NOMO-1 (cell line): ENCODE measurements at regions not wholly inside any gene's neighbourhood (a gene's known extent, or its start where the extent isn't known, plus 50 kb on each side); places are given as distances from the start of the nearest gene placed in this dataset.
A peak's percentile ranks its signal among the peaks of the same experiment; 100 is the strongest.
"Not testable (repeated sequence)": the region's sequence is repeated elsewhere in the genome, so short reads cannot be mapped to it uniquely, and the experiment has no call there.

Experiments used
- DNase-seq, 2 experiments: peaks; one replicate each; lab custom pipeline; 2025; ENCODE audit not compliant: unreplicated experiment in 2 of 2; lab: John Stamatoyannopoulos, UW

- no peak for DNase-seq
Measured at GRCh38 chr13:61215601-61216000, 200.0 kb downstream of the PCDH20 start.

- DNase-seq = no peak
Measured at GRCh38 chr13:61215116-61215515, 200.5 kb downstream of the PCDH20 start.

- no peak for DNase-seq
Measured at GRCh38 chr13:61214551-61214950, 201.1 kb downstream of the PCDH20 start.

GRCh38 chr13:61205898-61206297 is 209.8 kb downstream of the PCDH20 start:
- DNase-seq = not testable (repeated sequence)

- no peak for DNase-seq
Measured at GRCh38 chr13:61204025-61204424, 211.6 kb downstream of the PCDH20 start.

- no peak for DNase-seq
Measured at GRCh38 chr13:61202042-61202441, 213.6 kb downstream of the PCDH20 start.

GRCh38 chr13:61192826-61193225 is 222.8 kb downstream of the PCDH20 start:
- no peak for DNase-seq

GRCh38 chr13:61188057-61188456 is 227.6 kb downstream of the PCDH20 start:
- DNase-seq = no peak

GRCh38 chr13:61187471-61187870 is 228.2 kb downstream of the PCDH20 start:
- no peak for DNase-seq

- DNase-seq = no peak
Measured at GRCh38 chr13:61183670-61184069, 232.0 kb downstream of the PCDH20 start.

GRCh38 chr13:61180234-61180633 is 235.4 kb downstream of the PCDH20 start:
- DNase-seq = no peak

GRCh38 chr13:61179741-61180140 is 235.9 kb downstream of the PCDH20 start:
- DNase-seq = no peak

- no peak for DNase-seq
Measured at GRCh38 chr13:61170856-61171255, 244.8 kb downstream of the PCDH20 start.

- no peak for DNase-seq
Measured at GRCh38 chr13:61162636-61163035, 253.0 kb downstream of the PCDH20 start.

- no peak for DNase-seq
Measured at GRCh38 chr13:61162106-61162505, 253.5 kb downstream of the PCDH20 start.

- peak in 1 of 2 experiments; percentile 10 for DNase-seq
Measured at GRCh38 chr13:61156753-61157152, 258.9 kb downstream of the PCDH20 start.

- DNase-seq = no peak
Measured at GRCh38 chr13:61151062-61151461, 264.6 kb downstream of the PCDH20 start.

- DNase-seq = no peak
Measured at GRCh38 chr13:61149331-61149730, 266.3 kb downstream of the PCDH20 start.

GRCh38 chr13:61148691-61149315 is 266.8 kb downstream of the PCDH20 start:
- no peak for DNase-seq

GRCh38 chr13:61148211-61148610 is 267.4 kb downstream of the PCDH20 start:
- DNase-seq = no peak

- no peak for DNase-seq
Measured at GRCh38 chr13:61146571-61146970, 269.1 kb downstream of the PCDH20 start.

- no peak for DNase-seq
Measured at GRCh38 chr13:61146158-61146557, 269.5 kb downstream of the PCDH20 start.
